ENCODE measurements at regions not wholly inside any gene's neighbourhood (a gene's known extent, or its start where the extent isn't known, plus 50 kb on each side); places are given as distances from the start of the nearest gene placed in this dataset.

GRCh38 chr6:18335948-18336347 is 51.2 kb upstream of the RNF144B start:
- DNase-seq: no peak

GRCh38 chr6:18334251-18334650 is 52.9 kb upstream of the RNF144B start:
- no peak for DNase-seq

GRCh38 chr6:18330548-18331081 is 56.5 kb upstream of the RNF144B start:
- DNase-seq: no peak

GRCh38 chr6:18329776-18330175 is 57.4 kb upstream of the RNF144B start:
- no peak for DNase-seq

GRCh38 chr6:18328540-18328939 is 58.6 kb upstream of the RNF144B start:
- DNase-seq: no peak

- DNase-seq: no peak
Observed at GRCh38 chr6:18328070-18328469, 59.1 kb upstream of the RNF144B start.

- no peak for DNase-seq
Observed at GRCh38 chr6:18327626-18328025, 59.5 kb upstream of the RNF144B start.

GRCh38 chr6:18326980-18327379 is 60.2 kb upstream of the RNF144B start:
- DNase-seq: no peak

GRCh38 chr6:18326001-18326400 is 61.1 kb upstream of the RNF144B start:
- no peak for DNase-seq

GRCh38 chr6:18324706-18325042 is 60.3 kb upstream of the DEK start:
- DNase-seq: no peak

- peak; percentile 63 for DNase-seq
Observed at GRCh38 chr6:18323935-18324705, 59.8 kb upstream of the DEK start.

GRCh38 chr6:18317850-18318249 is 53.5 kb upstream of the DEK start:
- DNase-seq: no peak

GRCh38 chr6:18314317-18314997 is 50.1 kb upstream of the DEK start:
- DNase-seq: no peak

All from NCI-H1092 treated with DMSO at 0.1 percent for 48 hours (cell line).